HepG2 (cell line): ENCODE measurements at regions not wholly inside any gene's neighbourhood (a gene's known extent, or its start where the extent isn't known, plus 50 kb on each side); places are given as distances from the start of the nearest gene placed in this dataset.

ENCODE experiments used
- ARHGAP35 ChIP-seq: sonication (generic); formaldehyde crosslinking; IDR thresholded peaks from 2 replicates; pipeline ENCODE4 v1.9.0; 2022; ENCODE audit warnings: mild to moderate bottlenecking, inconsistent platforms, moderate library complexity, missing genetic modification reagents, borderline replicate concordance
- ATAD3A ChIP-seq: sonication (generic); formaldehyde crosslinking; IDR thresholded peaks from 2 replicates; pipeline ENCODE4 v1.4.0; 2020; ENCODE audit warnings: missing genetic modification reagents
- CTCF ChIP-seq: sonication (generic); formaldehyde crosslinking; IDR thresholded peaks from 2 replicates; pipeline ENCODE4 v1.5.0; 2020; ENCODE audit warnings: mild to moderate bottlenecking, missing genetic modification reagents, moderate library complexity
- DR1 ChIP-seq: sonication (generic); formaldehyde crosslinking; IDR thresholded peaks from 2 replicates; pipeline ENCODE4 v1.8.0; 2021; ENCODE audit warnings: mild to moderate bottlenecking, missing genetic modification reagents, inconsistent platforms
- FOXJ3 ChIP-seq: sonication (generic); formaldehyde crosslinking; IDR thresholded peaks from 2 replicates; pipeline ENCODE4 v1.4.0; 2020; ENCODE audit warnings: missing genetic modification reagents, mild to moderate bottlenecking, borderline replicate concordance
- HCFC1 ChIP-seq: fragments of 150-350 bp; IDR thresholded peaks from 2 replicates; pipeline ENCODE4 v1.6.1; 2014; ENCODE audit warnings: low read depth, low read length
- MED1 ChIP-seq: sonication (generic); formaldehyde crosslinking; IDR thresholded peaks from 2 replicates; pipeline ENCODE4 v1.4.0; 2020; ENCODE audit warnings: missing genetic modification reagents
- NRL ChIP-seq: sonication (generic); formaldehyde crosslinking; IDR thresholded peaks from 2 replicates; pipeline ENCODE4 v1.5.0; 2020; ENCODE audit warnings: missing genetic modification reagents, mild to moderate bottlenecking, moderate library complexity, borderline replicate concordance
- RAD51 ChIP-seq: fragments of 450-650 bp; IDR thresholded peaks from 2 replicates; pipeline ENCODE4 v1.6.1; 2016; ENCODE audit warnings: borderline replicate concordance
- TCF12 ChIP-seq, 2 experiments: fragments of 450-650 bp in 1 of 2; sonication (generic) in 1 of 2; formaldehyde crosslinking in 1 of 2; IDR thresholded peaks; 2 replicates each; pipeline versions ENCODE4 v1.6.1 to v1.8.0; 2017 to 2022; ENCODE audit warnings: antibody characterized with exemption in 1 of 2, mild to moderate bottlenecking in 1 of 2, missing genetic modification reagents in 1 of 2, moderate library complexity in 1 of 2
- ZBTB37 ChIP-seq: sonication (generic); formaldehyde crosslinking; IDR thresholded peaks from 2 replicates; pipeline ENCODE4 v1.4.0; 2020; ENCODE audit warnings: mild to moderate bottlenecking, missing genetic modification reagents
- ZBTB7B ChIP-seq: sonication (generic); formaldehyde crosslinking; IDR thresholded peaks from 2 replicates; pipeline ENCODE4 v1.4.0; 2020; ENCODE audit warnings: missing genetic modification reagents
- ZNF24 ChIP-seq: fragments of 450-650 bp; IDR thresholded peaks from 2 replicates; pipeline ENCODE4 v1.6.1; 2017; ENCODE audit warnings: antibody characterized with exemption, mild to moderate bottlenecking
- ZNF343 ChIP-seq: sonication (generic); formaldehyde crosslinking; IDR thresholded peaks from 2 replicates; pipeline ENCODE4 v1.4.0; 2020; ENCODE audit warnings: mild to moderate bottlenecking, missing genetic modification reagents
- ZNF720 ChIP-seq: sonication (generic); formaldehyde crosslinking; IDR thresholded peaks from 2 replicates; pipeline ENCODE4 v1.4.0; 2020; ENCODE audit warnings: missing genetic modification reagents
- ZNF790 ChIP-seq: sonication (generic); formaldehyde crosslinking; IDR thresholded peaks from 2 replicates; pipeline ENCODE4 v1.8.0; 2022; ENCODE audit warnings: missing genetic modification reagents, mild to moderate bottlenecking, borderline replicate concordance
- TF ChIP-seq, protein P1 (sequence below): sonication (generic); formaldehyde crosslinking; IDR thresholded peaks from 2 replicates; pipeline ENCODE4 v1.5.1; 2020; ENCODE audit warnings: missing genetic modification reagents, mild to moderate bottlenecking, borderline replicate concordance
- TF ChIP-seq, protein P2 (sequence below): sonication (generic); formaldehyde crosslinking; IDR thresholded peaks from 2 replicates; pipeline ENCODE4 v1.8.0; 2022; ENCODE audit warnings: mild to moderate bottlenecking, missing genetic modification reagents, moderate library complexity
- TF ChIP-seq, protein P3 (sequence below): sonication (generic); formaldehyde crosslinking; IDR thresholded peaks from 2 replicates; pipeline ENCODE4 v1.8.1; 2022; ENCODE audit warnings: low read depth, mild to moderate bottlenecking, missing genetic modification reagents

DNA sequence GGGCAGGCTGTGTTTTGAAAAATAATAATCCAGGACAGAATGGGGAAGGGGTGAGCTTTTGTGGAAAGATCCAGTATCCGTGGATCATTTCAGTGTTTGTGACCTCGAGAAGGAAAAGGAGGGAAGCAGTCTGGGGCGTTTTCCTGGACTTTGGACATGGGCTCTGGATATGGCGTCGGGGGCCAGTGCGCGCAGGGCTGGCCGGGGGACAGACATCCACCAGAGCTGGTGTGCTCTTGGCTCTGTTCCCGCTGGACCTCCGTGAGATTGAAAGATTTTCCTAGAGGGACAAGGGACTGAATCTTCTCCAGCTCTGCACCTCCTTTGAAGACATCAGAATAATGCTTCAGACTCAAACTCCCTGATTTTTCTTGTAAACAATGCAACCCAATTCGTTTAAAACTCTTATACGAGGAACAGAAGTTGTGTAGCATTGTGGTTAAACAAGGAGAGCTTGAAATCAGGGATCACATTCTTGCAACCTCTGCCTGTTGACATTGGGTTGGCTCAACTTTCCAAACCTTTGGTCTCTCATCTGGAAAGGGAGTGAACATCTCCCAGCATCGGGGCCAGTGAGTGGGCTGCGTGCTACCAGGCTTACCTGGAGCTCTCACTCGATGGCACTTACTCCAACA lies 75.9 kb downstream of the C16orf95 start (continued):
- 0 out of 2 replicates have a peak, but pooled peaks have one; percentile 26 for TF ChIP-seq ARHGAP35
- TF ChIP-seq ZNF343 (CRISPR knock-in tag): no peak
- TF ChIP-seq TCF12 (IDR thresholded peaks at IDR 0.05): no peak
- 0 out of 2 replicates have a peak, but pooled peaks have one; percentile 73 for TF ChIP-seq TCF12 (CRISPR knock-in tag; IDR thresholded peaks at IDR 0.05)
- TF ChIP-seq CTCF: 0 out of 2 replicates have a peak, but pooled peaks have one; percentile 9
- TF ChIP-seq ZNF790 (CRISPR knock-in tag): peak; percentile 30; the same call in 1 of the 2 replicates
- no peak for TF ChIP-seq RAD51
- no peak for TF ChIP-seq ZNF24
- TF ChIP-seq MED1: peak; percentile 68; the same call in 1 of the 2 replicates
- 0 out of 2 replicates have a peak, but pooled peaks have one; percentile 44 for TF ChIP-seq ZBTB37
- no peak for TF ChIP-seq ATAD3A
- TF ChIP-seq, protein P1, sequence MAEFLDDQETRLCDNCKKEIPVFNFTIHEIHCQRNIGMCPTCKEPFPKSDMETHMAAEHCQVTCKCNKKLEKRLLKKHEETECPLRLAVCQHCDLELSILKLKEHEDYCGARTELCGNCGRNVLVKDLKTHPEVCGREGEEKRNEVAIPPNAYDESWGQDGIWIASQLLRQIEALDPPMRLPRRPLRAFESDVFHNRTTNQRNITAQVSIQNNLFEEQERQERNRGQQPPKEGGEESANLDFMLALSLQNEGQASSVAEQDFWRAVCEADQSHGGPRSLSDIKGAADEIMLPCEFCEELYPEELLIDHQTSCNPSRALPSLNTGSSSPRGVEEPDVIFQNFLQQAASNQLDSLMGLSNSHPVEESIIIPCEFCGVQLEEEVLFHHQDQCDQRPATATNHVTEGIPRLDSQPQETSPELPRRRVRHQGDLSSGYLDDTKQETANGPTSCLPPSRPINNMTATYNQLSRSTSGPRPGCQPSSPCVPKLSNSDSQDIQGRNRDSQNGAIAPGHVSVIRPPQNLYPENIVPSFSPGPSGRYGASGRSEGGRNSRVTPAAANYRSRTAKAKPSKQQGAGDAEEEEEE (CRISPR knock-in tag): no peak
- TF ChIP-seq, protein P2, sequence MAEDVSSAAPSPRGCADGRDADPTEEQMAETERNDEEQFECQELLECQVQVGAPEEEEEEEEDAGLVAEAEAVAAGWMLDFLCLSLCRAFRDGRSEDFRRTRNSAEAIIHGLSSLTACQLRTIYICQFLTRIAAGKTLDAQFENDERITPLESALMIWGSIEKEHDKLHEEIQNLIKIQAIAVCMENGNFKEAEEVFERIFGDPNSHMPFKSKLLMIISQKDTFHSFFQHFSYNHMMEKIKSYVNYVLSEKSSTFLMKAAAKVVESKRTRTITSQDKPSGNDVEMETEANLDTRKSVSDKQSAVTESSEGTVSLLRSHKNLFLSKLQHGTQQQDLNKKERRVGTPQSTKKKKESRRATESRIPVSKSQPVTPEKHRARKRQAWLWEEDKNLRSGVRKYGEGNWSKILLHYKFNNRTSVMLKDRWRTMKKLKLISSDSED: no peak
- TF ChIP-seq NRL (CRISPR knock-in tag): 0 out of 2 replicates have a peak, but pooled peaks have one; percentile 56
- no peak for TF ChIP-seq ZNF720 (CRISPR knock-in tag)
- TF ChIP-seq, protein P3, sequence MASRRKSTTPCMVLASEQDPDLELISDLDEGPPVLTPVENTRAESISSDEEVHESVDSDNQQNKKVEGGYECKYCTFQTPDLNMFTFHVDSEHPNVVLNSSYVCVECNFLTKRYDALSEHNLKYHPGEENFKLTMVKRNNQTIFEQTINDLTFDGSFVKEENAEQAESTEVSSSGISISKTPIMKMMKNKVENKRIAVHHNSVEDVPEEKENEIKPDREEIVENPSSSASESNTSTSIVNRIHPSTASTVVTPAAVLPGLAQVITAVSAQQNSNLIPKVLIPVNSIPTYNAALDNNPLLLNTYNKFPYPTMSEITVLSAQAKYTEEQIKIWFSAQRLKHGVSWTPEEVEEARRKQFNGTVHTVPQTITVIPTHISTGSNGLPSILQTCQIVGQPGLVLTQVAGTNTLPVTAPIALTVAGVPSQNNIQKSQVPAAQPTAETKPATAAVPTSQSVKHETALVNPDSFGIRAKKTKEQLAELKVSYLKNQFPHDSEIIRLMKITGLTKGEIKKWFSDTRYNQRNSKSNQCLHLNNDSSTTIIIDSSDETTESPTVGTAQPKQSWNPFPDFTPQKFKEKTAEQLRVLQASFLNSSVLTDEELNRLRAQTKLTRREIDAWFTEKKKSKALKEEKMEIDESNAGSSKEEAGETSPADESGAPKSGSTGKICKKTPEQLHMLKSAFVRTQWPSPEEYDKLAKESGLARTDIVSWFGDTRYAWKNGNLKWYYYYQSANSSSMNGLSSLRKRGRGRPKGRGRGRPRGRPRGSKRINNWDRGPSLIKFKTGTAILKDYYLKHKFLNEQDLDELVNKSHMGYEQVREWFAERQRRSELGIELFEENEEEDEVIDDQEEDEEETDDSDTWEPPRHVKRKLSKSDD: no peak
- no peak for TF ChIP-seq HCFC1
- peak; percentile 75; the same call in 1 of the 2 replicates for TF ChIP-seq FOXJ3 (CRISPR knock-in tag)
- TF ChIP-seq DR1 (CRISPR knock-in tag): no peak
- peak; percentile 83; the same call in 1 of the 2 replicates for TF ChIP-seq ZBTB7B
